22Rv1 (cell line): ENCODE measurements at regions not wholly inside any gene's neighbourhood (a gene's known extent, or its start where the extent isn't known, plus 50 kb on each side); places are given as distances from the start of the nearest gene placed in this dataset.

Source experiments
- ZFX ChIP-seq: fragments of 450-650 bp; IDR thresholded peaks from 2 replicates; pipeline ENCODE4 v1.6.1; 2017; ENCODE audit warnings: antibody characterized with exemption, borderline replicate concordance
- TF ChIP-seq, protein P1 (sequence below): fragments of 450-650 bp; IDR thresholded peaks from 2 replicates; pipeline ENCODE4 v1.5.1; 2017; ENCODE audit warnings: mild to moderate bottlenecking

DNA sequence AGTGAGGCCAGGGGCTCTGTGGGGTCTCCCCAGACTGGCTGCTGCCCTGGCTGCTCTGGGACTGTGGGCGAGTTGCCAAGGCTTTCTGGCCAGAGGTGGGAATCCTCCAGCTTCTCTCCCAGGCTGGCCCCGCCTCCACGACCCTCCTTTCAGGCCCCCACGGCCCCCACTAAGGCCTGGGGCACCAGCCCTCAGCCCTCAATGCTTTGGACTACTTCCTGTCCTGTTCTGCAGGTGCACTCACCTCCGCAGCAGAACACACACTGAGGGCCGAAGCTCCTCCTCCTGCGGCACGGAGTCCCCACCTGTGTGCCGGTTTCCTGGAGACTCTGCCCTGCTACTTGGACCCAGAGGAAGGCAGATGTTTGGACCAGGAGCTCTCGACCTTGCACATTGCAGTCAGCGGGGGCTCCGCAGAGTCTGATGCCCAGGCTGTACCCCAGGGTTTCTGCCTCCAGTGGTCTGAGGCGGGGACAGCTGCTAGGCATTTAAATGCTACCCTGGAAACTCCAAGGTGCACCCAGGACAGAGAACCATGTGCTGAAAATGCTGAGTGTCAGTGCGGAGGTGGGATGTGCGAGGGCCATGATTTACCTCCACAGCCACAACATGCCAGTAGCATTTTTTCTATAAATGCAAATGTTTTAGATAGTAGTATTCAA lies 223.8 kb downstream of the IRF8 start:
- TF ChIP-seq, protein P1, sequence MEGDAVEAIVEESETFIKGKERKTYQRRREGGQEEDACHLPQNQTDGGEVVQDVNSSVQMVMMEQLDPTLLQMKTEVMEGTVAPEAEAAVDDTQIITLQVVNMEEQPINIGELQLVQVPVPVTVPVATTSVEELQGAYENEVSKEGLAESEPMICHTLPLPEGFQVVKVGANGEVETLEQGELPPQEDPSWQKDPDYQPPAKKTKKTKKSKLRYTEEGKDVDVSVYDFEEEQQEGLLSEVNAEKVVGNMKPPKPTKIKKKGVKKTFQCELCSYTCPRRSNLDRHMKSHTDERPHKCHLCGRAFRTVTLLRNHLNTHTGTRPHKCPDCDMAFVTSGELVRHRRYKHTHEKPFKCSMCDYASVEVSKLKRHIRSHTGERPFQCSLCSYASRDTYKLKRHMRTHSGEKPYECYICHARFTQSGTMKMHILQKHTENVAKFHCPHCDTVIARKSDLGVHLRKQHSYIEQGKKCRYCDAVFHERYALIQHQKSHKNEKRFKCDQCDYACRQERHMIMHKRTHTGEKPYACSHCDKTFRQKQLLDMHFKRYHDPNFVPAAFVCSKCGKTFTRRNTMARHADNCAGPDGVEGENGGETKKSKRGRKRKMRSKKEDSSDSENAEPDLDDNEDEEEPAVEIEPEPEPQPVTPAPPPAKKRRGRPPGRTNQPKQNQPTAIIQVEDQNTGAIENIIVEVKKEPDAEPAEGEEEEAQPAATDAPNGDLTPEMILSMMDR = no peak
- no peak for TF ChIP-seq ZFX
